8988T (cell line): ENCODE measurements at regions not wholly inside any gene's neighbourhood (a gene's known extent, or its start where the extent isn't known, plus 50 kb on each side); places are given as distances from the start of the nearest gene placed in this dataset.

Experiments
- DNase-seq: peaks from one replicate; pipeline ENCODE4 v3.0.0; 2011

DNA sequence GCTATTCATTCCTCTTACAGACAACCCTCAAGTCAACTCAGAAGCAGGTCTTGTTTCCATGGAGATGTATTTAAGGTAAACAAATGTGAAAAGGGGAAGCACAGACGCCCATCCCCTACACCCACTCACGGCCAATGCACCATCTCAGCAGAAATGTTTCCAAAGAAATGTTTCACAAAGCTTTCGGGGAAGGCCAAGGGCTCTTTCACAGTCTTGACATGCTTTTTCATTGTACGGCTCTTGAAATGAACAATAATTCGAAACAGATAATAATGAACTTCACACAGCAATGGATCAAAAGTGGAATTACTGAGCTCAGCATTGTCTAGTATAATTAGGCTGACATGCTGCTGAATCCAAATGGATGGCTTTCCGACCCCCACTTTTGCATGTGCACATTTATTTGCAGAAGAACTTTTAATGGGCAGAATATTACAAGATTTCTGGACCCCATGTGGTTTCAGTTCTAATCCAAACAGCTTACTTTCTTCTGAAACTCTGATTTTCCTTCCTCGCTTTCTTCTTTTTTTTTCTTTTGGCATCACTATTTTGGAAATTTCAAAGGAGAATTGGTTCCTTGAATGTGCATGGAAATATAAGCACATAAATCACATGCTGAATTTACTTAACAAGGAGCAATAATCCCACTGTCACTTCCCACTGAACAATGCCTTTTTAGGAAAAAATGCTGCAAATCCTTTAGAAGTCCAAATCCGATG is 160.9 kb downstream of the SMIM20 start:
- DNase-seq, result no peak

DNA sequence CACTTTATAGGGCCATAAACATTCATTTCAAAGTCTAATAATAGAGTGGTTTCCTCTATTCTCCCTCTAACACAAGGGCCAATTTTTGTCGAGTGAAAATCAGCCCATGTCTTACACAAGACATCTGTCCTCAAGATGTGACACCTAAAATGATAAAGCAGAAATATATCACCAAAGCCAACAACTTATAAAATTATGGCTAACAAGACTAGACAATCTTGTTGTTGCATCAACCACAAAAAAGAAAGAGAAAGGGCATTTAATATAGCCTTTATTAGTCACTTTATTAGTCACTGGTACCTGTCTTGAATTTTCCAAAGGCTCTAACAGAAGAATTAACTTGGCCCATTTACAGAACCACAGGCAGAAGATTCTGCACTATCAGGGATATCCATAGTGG is 161.6 kb downstream of the SMIM20 start:
- no peak for DNase-seq

DNA sequence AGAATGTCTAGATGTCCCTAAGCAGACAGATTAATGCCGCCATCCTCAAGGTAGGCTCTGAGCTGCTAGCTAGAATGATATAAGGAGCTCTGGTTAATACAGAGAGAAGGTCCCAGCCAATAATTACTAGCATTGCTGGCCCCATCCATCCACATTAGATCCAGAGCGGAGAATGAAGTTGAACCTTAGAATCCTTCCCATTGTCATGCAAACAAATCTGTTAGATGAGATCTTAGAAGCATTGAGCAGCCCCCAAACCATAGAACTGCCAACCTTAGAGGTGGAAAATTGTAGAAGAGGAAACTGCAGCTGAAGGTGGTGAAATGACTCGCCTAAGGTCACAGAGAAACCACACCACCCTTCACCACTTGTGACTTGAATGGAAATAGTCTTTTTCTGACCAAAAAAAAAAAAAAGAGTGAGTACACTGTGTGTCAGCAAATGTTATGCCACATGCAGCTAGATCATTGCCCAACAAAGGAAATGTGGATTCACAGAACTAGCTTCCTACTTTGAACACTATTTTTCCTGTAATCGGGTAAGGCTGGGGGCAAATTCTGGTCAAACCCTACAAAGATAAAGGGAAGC is 162.1 kb downstream of the SMIM20 start:
- DNase-seq, result no peak

DNA sequence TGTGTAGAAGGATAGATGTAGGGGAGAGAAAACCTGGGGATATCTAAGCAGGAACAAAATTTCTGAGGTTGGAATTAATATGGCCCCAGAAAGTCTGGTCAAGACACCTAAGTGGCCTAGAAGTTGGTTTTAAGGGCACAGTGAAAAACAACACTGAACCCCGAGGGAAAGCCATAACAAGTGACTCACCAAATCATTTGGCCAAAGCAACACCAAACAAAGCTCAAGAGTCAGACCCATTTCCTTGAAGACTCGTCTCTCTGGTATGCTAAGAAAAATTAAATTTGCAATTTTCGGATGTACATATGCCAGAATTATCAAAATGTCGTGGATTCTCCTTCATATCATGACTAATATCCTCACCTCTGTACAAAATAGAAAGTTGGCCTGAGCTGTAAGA is 162.9 kb downstream of the SMIM20 start:
- DNase-seq, result no peak

DNA sequence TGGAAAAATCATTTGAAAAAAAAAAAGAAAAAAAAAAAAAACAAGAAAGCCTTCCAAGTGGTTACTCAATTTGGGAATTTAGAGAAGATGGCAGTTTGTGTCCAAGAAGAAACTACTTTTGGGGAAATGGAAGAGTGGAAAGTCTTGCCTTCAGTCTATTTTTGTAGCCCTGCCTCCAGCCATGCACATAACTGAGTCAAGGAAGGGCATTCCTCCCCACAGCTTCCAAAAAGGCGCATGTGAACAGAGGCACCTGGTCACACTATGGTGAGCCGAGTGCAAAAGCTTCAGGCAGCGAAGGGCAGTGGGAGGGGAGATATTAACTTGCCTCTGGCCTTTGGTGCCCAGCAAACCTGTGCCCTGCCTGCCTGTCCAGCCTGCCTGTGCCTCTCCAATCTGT is 163.7 kb downstream of the SMIM20 start:
- DNase-seq, result no peak

DNA sequence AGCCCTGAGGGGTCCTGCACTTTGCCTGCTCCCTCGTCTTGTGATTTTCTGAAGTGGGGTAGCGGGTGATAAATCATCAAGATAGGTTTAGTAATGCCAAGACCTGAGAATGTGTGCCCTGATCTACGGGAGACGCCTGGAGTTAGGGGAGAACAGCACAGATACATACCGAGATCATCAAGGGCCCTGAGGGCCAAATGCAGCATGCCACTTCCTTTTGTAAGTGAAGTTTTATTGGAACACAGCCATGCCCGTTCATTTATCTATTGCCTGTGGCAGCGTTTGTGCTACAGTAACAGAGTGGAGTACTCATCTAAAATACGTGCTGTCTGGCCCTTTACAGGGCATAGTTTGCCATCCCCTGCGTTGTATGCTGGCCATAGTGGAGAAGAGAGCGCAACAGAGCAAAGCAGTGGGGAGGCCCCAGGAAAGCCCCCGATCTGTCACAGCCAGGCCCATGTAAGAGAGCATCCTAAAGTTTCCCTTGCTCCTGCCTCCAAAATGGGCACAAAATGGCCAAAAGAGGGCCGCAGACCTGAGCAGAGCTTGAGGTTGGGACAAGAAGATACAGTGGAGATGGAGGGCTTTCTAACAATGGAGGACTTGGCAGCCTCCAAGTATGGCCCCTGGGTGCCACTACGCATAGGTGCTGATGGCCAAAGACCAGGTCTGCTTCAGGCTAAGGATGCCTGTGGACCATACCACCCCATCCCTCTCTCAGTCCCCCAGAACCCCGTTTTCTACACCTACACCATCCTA is 167.0 kb downstream of the SMIM20 start:
- DNase-seq, result no peak

DNA sequence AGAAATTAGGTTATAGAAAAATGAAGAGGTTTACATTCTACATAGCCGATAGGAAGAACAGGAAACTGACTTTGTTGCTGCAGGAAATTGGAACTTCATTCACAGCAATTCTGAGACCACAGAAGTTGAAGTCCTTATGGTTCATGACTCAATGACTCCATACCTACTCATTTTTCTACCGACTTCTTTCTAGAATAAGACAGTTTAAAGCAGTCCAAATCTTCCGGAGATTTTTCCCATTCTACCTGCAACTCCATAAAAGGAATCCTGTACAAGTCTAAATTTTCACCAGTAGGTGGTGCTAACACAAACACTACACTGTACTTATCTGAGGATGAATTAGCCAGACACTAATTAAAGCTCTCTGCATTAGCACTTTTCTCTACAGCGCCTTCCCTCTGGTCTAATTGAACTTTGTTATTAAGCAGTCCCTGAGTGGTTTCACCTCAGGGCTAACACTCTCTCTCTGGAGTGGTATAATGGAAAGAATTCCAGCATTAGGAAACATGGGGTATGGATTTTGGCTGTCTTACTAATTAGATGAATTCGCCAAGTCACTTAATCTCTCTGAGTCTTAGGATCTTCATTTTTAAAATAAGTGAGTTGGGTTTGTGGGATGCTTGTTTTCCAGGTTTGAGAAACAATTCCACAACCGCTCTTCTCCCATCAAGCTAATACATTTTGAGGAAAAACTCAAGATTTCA is 167.9 kb downstream of the SMIM20 start:
- DNase-seq, result no peak

DNA sequence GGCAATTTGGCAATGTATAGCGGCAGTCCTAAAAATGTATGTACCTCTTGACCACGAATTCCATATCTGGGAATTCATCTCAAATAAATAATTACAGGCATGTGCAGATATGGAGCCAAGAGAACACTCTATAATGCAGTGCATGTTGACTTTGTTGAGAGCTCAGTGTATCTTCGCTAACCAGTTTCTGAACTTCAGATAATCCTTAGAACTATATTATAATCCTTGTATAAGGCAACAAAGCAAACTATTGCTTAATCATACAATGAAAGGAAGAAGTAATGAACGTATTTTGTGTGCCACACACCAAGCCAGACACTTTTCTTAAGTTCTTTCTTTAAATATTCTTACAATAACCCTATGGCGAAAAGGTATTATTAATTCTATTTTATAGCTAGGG is 168.5 kb downstream of the SMIM20 start:
- DNase-seq, result no peak

DNA sequence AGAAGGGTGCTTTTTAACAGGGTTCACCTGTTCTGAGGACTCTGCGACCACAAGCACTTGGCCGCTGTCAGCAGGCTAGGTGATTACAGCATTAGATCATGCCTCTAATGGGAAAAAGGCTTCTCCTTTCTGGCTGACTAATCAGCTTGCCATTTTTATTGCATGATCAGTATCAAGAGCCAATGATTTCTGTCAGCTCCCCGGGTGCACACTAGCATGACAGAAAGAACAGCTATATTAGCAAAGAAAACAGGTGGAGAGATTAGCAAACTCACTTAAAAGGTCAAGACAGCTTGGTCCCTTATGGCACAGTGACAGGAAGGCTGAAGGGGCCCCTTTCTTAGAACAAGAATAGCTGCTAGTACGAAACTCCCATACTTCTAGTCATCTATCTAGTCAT is 170.0 kb downstream of the SMIM20 start:
- no peak for DNase-seq

DNA sequence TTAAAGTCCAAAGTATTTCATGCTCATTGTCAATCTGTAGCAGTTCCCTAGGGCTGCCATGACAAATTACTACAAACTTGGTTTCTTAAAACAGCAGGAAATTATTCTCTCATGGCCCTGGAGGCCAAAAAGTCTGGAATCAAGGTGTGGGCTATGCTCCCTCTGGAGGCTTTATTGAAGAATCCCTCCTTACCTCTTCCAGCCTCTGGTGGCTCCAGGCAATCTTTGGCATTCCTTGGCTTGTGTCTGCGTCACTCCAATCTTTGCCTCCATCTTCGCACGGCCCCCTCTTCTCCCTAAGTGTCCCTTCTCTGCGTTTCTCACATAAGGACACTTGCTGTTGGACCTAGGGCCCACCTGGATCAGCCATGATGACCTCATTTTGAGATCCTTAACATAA is 170.4 kb downstream of the SMIM20 start:
- DNase-seq, result no peak

DNA sequence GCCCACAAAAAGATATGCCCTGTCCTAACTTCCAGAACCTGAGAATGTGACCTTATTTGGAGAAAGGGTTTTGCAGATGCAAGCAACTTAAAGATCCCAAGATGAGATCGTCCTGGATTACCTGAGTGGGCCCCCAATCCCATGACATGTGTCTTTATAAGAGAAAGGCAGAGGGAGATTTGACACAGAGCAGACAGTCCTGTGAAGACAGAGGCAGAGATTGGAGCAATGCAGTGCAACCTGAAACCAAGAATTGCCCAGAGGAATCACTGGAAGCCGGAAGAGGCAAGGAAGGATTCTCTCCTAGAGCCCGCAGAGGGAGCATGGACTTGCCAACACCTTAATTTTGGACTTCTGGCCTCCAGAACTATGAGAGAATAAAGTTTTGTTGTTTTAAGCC is 171.5 kb downstream of the SMIM20 start:
- DNase-seq, result no peak

DNA sequence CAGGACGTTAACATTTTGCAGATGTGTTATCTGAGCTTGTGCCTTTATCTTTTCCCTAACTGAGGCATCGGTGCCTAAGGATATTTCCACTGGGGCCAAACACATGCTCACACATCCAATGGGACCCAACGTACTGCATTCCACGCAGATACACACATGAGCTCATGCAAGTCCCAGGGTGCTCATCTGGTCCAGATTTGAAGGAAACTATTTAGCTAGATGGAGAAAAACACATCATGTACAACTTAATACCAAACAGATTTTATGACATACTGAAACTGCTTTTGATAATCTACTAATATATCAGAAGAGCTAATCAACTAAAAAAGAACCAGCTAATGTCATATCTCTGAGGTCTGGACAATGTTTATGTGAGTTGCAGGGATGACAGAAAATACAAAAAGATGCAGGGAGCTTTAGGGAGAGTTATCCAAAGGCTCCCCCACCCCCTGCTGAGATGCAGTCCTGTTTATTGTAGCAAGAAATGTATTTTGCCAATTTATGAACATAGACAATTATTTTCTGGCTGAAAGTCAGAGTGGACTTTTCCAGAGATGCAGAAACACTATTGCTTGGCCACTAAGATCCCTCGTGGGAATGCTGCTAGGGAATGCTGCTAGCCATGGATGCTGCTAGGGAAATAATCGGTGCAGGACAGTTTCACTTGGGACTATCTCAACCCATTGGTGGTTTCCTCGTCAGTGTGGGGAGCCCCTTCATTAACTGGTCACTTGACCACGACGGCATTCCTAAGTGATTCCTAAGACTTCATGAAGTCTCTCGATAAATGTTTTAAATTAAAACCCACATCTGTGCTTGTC is 172.8 kb downstream of the SMIM20 start:
- no peak for DNase-seq

DNA sequence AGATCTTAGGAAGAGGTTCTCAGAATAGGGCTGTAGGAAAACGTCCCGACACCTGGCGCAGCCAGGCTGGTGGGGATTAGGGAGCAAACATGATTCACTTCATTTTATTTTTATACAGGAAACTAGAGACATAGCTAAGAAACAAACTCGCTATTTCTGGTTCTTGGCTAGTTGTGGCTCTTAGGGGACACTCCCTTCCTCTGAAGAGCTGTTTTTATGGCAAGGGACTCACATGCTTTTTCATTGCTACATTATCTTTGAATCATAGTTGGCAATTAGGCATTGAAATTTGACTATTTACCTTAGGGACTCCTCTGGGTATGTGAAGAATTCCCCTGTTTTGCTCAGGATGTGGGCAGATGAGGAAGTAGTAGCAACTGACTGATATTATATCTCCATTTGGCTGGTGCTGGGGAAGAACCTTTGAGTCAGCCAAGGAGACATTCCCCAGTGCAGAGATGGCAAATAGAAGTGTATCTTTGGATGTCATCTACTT is 174.5 kb downstream of the SMIM20 start:
- no peak for DNase-seq

DNA sequence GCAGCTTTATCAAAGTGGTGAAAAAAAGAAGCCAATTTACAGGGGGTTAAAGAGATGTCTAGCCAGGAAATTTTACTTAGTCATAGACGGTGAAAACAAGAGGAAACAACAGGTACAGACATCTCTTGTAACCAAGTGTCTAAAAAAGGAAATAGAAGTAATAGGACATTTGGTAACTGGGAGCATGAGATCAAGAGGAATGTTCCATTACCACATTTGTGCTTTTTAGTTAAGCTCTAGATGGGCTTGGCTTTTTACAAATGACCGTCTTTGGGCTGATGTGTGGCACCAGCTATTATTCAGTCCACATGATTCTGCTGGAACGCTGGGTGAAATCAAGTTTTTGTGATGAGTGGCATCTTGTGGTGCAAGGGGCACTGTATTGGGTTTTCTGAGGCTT is 179.5 kb downstream of the SMIM20 start:
- DNase-seq, result no peak

DNA sequence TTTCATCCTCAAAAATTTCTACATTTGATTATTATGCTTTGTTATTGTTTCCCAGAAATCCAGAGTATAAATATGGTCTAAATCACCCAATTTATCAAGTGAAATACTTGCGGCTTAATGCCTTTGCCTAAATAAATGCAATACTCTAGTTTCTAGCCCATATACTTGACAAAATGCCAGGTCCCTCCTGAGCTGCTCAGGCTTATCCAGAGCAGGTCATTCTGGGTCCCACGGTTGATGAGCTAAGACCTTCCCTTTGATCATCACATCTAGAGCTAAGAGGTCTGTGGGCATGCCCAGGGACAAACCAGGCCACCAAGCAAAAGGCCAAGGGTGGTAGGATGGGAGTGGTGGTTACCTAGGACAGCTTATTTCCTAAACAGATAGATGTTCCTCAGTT is 180.1 kb downstream of the SMIM20 start:
- DNase-seq, result no peak

DNA sequence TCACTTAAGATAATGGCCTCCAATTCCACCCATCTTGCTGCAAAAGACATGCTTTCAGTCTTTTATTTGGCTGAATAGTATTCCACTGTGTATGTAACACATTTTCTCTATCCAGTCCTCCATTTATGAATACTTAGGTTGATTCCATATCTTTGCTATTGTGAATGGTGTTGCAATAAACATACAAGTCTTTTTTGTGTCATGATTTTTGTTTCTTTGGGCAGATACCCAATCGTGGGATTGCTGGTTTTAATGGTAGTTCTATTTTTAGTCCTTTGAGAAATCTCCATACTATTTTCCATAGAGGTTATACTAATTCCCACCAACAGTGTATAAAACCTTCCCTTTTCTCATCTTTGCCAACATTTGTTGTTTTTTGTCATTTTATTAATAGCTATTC is 180.9 kb downstream of the SMIM20 start:
- no peak for DNase-seq

DNA sequence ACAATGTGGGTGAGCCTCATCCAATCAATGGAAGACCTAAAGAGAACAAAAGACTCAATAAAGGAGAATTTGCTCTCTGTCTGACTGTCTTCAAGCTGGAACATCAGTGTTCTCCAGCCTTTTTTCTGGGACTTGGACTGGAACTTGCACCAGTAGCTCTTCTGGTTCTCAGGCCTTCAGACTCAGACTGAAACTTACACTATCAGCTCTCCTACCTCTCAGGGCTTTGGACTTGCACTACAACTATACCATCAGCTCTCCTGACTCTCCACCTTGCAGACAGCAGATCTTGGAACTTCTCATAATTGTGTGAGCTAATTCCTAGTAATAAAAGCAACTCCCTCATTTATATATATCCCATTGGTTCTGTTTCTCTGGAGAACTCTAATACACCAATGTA is 185.9 kb downstream of the SMIM20 start:
- DNase-seq, result no peak

DNA sequence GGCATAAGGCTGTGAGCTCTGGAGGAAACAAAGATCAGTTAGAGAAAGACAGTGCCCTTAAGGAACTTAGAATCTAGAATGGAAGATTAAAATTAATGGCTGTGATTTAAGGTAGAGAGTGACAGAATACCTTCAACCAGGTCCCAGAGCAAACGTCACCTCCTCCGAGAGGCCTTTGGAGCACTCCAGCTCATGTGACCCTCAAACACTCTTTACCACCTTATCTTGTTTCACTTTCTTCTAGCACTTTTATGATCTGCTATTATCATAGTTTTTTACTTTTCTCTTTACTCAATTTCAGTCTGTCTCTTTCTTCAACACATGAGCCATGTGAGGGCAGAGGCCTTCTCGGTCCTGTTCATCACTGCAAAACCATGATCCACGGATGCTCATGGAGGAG is 187.0 kb downstream of the SMIM20 start:
- no peak for DNase-seq

DNA sequence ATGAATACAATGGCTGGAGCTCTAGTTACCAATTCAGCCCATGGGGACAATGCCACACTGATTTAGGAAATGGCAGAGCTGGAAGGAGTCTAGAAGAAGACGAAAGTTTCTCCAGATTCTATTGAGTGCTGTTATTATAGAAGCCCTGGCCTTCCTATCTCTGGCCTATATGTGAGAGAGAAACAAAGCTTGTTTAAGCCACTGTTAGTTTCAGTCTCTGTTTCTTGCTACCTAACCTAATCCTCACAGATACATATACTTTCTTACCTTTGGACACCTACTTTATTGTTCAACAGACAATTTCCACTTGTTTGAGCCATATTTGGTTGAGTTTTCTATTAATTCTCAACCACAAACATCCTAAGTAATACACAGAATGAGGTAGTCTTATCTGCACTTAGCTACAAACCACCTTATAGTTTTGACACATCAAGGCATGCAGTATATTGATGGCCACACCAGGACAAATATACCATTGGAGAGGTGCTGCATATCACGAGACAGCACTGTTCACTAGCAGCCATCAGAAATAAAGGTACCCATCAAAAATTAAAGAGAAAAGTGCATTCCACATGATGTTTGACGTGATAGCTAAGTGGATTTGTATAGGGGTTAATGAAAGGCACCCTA is 190.2 kb downstream of the SMIM20 start:
- DNase-seq, result no peak

DNA sequence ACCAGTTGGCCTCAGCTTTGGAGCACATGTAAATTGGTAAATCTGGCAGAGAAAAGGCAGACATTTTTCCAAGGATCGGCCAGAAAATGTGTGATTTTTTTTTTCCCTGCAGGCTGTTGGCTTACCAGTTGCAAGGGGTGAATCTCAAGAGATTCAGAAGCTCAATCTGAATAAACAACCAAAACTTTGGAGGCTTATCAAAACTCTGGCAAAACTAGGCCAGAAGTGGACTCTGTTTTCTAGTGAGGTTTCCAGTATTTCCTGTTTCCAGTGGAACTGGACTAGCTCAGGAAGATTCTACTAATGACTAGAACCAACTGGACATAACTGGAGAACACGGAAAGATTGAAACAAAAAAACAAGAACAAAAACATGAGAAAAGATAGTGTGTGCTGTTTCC is 191.3 kb downstream of the SMIM20 start:
- DNase-seq, result no peak

DNA sequence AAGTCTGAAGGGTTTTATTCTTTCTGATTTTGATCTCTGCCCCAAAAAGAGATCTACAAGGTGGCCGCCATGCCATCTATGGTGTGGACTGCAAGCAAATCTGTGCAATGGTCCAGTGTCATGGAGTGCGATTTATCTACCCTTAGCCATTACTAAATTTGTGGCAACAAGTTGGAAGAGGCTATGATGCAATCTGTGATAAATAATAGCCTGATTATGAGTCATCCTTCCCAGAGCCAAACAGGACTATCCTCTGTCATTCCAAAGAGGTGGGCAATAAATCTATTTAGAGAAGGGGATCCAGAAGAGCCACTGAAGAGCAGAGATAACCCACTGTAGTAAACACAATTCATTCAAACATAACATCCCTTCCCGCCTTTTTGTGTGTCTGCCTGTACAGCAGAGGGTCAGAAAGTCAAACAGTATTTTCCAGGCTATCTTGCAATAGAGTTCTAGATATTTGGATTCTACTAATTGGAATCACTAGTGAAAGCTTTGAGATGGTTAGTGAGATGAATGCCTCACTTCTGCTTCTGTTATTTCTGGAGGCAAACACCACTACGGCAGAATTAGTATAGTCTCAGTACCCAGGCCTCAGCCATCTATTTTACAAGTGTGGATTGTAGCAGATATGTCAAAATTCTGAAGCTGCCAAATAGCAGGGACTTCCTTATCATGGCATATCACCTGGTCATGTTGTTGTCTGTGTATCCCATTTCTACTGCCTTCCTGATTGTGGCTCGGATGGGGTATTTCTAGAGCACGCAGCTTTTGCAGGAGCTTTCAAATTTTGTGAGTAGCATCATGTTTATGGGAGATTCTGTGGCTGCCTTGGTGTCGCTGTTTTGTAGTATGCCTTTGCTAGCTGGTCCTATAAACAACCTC is 192.0 kb downstream of the SMIM20 start:
- no peak for DNase-seq
